GM19372 (cell line): ENCODE measurements at regions not wholly inside any gene's neighbourhood (a gene's known extent, or its start where the extent isn't known, plus 50 kb on each side); places are given as distances from the start of the nearest gene placed in this dataset.
"Not testable (repeated sequence)": the region's sequence is repeated elsewhere in the genome, so short reads cannot be mapped to it uniquely, and the experiment has no call there.

Experiments
- ATAC-seq: cut with Tn5 transposase; IDR thresholded peaks from one replicate; pipeline ENCODE4 v1.9.1; 2021; ENCODE audit warnings: mild to moderate bottlenecking, low read depth, moderate library complexity; ENCODE audit not compliant: unreplicated experiment

- ATAC-seq, result peak; percentile 78
Measured at GRCh38 chr7:131654668-131655326, 98.4 kb upstream of the PODXL start.

DNA sequence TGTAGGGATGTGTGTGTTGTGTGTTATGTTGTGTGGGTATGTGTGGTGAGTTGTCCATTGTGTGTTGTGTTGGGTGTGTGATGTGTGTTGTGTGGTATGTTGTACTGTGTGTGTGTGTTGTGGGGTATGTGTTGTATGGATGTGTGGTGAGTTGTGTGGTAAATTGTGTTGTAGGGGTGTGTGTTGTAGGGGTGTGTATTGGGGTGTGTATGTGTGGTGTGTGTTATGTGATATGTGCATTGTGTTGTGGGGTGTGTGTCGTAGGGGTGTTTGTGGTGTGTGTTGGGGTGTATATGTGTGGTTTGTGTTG lies 97.8 kb upstream of the PODXL start:
- ATAC-seq, result no peak

- no peak for ATAC-seq
Measured at GRCh38 chr7:131653418-131654248, 97.2 kb upstream of the PODXL start.

GRCh38 chr7:131652934-131653333 lies 96.5 kb upstream of the PODXL start:
- ATAC-seq, result no peak

DNA sequence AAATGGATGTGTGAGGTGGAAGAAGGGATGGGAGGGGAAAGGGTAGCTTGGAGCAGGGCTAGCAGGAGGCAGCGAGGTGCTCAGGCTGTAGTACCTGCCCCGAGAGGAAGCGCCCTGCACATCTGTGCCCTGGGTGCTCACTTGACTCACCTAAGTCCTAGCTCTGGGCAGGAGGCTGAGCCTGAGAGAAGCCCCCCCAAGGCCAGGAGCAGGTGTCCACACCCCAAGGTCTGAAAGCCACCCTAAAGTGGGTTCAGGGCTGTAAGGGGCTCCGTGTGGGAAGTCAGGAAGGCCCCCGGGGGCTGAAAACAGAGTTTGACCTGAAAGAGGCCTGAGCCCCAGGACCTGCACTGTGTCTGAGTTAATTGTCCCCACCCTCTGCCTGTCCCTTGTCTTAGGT lies 95.8 kb upstream of the PODXL start:
- ATAC-seq, result no peak

DNA sequence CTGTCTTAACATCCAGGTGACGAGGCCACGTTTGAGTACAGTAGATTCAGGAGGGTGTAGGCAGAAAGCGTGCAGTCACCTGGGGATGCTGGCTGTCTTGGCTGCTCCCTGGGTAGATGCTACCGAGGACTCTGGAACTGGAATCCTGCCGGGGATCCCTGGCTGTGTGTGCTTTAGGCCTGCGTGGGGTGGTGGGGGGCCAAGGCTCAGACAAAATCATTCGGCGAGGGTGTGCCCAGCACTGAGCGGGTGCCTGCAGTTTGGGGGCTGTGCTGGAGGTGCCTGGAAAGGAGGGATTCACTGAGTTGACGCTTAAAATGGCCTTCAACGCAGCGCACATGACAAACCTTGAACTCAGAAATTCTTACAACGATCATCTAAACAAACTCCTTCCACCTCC lies 93.5 kb upstream of the PODXL start:
- ATAC-seq, result no peak

DNA sequence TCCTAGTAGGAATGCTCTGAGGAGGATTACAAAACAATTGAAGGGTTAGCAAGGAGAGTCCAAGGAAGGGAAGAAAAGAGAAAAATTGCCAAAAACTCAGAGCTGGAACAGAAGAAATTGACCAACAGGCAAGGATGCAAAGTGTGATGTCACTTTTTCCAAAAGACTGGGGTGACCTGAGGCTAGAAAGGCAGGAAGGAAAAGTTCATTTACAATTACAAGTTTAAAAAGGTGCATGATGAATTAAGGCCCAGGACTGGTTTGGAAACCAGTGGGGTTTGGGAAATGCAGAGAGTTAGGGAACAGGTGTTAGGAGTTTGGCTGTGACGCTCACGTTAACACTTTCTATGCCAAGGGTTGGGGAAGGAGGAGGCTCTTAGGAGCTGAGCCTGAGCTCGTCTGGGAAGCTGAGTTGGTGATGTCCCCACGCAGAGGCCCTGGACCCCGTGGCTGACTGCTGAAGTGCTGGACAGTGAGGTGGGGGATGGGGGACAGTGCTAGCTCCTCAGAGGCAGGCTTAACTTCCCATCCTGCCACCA lies 92.6 kb upstream of the PODXL start:
- ATAC-seq, result no peak

DNA sequence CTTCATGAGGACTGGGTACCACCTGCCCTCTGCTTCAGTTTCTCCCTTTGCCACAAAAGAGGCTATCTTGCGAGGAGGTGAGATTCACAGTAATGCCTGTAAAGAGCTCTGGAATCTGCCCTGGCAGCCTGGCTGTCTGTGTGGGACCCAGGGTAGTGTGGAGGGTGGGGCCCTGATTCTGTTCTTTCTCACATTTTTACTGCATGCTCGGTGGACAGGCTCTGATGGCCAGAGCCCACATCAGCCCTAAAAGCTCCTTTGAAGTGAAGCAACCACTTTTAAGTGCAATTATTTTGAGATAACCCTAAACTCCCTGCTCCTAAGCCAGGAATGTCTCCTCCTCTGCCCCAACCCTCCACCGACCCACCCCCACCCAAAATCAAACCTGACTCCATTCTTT lies 92.1 kb upstream of the PODXL start:
- ATAC-seq, result no peak

- no peak for ATAC-seq
Measured at GRCh38 chr7:131646203-131646602, 89.8 kb upstream of the PODXL start.

DNA sequence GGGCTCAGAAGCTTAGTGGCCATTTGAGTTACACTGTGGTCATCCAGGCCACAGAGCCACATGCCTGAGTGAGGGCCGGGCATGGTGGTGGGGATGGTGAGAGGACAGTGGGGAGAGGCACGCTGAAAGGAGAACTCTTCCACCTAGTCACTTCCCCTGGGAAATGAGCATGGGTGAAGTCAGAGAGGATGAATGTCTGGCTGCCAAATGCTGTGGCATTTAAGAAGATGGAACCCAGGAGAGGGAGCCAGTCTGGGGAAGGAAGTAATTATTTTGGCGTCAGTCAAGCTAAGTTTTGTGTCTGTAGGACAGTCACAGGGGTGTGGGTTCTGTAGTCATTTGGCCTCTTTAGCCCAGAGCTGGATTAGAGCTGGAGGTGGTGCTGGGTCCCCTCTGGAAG lies 86.0 kb upstream of the PODXL start:
- no peak for ATAC-seq

- ATAC-seq, result no peak
Measured at GRCh38 chr7:131640686-131641085, 84.3 kb upstream of the PODXL start.

DNA sequence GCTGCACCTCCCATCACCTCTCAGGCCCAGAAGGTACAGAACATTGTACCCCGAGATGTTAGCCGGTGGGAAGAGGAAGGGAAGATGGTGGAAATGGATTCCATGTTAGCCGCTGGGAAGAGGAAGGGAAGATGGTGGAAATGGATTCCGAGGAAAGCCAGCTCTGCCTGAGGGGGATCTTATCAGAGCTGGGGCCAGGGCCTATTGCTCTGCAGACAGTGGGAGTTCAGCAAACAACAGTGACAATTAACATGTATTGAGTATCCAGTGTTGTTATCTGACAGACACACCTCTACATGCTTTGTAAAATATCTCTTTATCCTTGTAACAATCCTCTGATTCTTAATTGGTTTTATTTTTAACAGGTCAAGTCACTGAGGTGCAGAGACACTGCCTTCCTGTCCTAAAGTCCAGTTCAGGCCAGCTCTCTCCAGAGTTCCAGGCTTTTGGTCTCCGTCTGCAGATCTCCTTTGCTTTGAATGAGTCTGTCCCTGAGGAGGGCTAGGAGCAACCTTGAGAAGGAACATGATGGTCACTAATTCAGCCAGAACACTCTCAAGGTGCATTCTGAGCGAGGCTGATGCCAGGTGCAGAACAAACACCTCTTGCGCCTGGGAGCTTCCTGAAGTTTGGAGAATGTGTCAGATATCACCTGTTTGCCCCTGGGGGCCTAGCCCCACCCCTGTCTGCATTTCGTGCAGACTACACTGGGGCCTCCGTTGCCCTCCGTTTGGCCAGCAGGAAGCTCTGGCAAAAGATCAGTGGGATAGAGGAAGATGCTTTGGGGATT lies 82.4 kb upstream of the PODXL start:
- ATAC-seq, result no peak

- no peak for ATAC-seq
Measured at GRCh38 chr7:131637859-131638258, 81.4 kb upstream of the PODXL start.

DNA sequence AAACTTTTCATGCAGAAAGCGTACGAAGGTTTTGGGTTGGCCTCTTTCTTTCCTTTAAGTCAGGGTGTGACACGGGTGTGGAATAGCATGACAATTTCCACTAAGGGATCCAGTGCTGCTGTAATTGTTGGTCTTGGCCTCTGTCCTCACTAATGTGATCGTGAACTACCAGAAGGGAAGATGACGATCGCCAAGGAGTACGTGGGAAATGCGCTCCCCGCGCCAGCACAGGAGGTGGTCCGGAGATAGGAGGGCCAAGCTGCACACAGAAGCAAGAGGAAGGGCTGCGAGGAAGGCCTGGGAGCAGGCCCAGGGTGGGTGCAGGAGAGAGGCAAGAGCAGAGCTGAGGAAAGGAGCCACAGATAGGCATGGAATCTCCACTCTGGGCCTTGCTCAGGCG lies 79.7 kb upstream of the PODXL start:
- no peak for ATAC-seq

- not testable (repeated sequence) for ATAC-seq
Measured at GRCh38 chr7:131634197-131634596, 77.8 kb upstream of the PODXL start.

DNA sequence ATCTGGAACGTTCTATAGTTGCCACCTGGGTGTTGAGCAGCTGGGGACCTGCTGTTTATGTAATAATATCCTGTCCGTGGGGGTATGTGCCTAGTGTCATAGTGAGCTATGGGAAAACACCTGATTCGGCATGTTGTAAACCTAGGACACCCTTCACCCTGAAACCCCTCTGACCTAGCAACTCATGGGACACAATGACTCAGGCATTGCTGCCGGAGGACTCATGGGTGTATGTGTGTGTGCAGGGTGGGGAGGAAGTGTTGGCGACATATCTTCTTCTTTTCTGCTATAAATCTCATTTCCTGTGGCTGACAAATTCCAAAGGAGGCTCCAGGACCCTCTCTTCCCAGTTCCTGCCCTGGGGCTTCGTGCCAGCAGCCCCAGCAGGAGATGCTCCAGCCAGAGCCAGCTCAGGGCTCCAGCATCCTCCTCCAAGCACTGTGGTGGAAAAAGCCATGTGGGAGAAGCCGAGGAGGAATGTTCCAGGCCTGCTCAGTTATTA lies 77.0 kb upstream of the PODXL start:
- no peak for ATAC-seq

- no peak for ATAC-seq
Measured at GRCh38 chr7:131630427-131630826, 74.0 kb upstream of the PODXL start.

- no peak for ATAC-seq
Measured at GRCh38 chr7:131629217-131629882, 72.9 kb upstream of the PODXL start.

DNA sequence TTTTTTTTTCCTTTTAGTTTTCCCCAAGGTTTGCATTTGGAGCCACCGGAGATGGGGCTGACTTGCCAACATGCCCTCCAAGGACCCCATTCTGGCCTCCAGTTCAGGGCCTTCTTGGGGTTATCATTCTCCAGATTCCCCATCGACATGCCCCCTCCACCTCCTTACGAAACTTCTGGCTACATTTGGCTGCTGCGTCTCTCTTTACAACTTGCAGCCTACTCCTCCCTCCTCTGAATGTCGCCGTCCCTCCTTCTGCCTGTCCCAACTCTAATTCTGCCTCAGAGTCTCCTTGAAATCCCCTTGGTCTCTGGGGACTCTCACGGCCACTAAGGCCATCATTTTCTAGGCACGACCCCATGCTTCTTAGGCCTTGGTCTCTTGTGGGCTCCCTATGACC lies 72.2 kb upstream of the PODXL start:
- ATAC-seq, result no peak

- ATAC-seq, result no peak
Measured at GRCh38 chr7:131627735-131628190, 71.3 kb upstream of the PODXL start.
